ENCODE measurements at regions not wholly inside any gene's neighbourhood (a gene's known extent, or its start where the extent isn't known, plus 50 kb on each side); places are given as distances from the start of the nearest gene placed in this dataset.
A peak's percentile ranks its signal among the peaks of the same experiment; 100 is the strongest.
"Not testable (repeated sequence)": the region's sequence is repeated elsewhere in the genome, so short reads cannot be mapped to it uniquely, and the experiment has no call there.

DNA sequence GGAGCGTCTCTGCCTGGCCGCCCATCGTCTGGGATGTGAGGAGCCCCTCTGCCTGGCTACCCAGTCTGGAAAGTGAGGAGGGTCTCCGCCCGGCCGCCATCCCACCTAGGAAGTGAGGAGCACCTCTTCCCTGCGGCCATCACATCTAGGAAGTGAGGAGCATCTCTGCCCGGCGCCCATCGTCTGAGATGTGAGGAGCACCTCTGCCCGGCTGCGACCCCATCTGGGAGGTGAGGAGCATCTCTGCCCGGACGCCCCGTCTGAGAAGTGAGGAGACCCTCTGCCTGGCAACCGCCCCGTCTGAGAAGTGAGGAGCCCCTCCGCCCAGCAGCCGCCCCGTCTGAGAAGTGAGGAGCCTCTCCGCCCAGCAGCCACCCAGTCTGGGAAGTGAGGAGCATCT lies 84.5 kb downstream of the IDS start:
- not testable (repeated sequence) for DNase-seq

DNA sequence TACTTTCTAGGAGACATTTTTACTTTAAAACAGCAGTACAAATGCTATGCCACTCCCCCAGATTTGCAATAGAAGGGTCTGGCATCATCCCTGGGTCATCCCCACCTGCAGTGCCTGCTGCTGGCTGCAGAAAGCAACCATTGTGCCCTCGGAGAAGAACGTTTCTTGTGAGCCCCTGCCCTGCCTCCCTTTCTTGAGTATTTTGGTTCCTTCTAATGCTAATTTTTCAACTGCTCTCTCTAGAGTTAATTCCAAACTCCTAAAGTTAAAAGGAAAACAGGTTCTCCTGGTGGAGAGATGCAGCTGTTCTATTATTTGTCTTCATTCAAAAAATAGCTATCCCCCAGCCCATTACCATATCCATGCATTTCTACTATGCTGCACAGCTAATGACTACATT lies 107.1 kb downstream of the IDS start:
- no peak for DNase-seq

DNA sequence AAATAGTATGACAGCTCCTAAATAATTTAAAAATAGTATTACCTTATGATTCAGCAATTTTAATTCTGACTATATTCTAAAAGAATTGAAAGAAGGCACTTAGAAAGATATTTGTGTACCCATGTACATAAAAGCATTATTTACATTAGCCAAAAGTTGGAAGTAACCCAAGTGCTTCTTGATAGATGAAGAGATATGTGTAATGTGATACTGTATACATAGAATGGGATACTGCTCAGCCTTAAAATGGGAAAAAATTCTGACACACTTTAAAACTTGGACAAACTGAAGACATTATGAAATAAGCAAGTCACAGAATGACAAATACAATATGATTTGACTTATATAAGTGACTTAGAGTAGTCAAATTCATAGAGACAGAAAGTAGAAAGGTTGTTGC lies 112.2 kb downstream of the IDS start:
- DNase-seq: no peak

- no peak for DNase-seq
These were observed 121.3 kb downstream of the IDS start for GRCh38 chrX:149383852-149384251.

GRCh38 chrX:149374751-149375150 lies 130.4 kb downstream of the IDS start:
- DNase-seq: no peak

- no peak for DNase-seq
These were observed 132.2 kb downstream of the IDS start for GRCh38 chrX:149372866-149373265.

- DNase-seq: no peak
These were observed 133.1 kb downstream of the IDS start for GRCh38 chrX:149371986-149372385.

DNA sequence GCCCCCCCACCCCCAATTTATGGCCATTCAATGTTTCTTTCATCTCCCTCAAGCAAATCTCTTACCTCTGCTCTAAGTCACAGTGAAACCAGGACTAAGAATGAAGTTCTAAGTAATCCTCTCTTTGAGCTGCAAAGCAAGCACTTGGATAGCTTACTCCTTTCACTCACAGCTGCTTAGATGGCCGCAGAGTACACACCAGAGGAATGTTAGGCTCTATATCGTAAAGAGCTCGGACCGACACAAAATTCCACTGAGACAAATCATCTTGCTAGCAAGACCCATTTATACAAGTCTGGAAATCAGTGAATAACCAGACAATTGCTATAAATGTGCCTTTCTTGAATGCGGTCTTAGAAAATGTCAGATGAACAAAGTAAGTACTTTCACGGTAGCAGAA lies 135.0 kb downstream of the IDS start:
- DNase-seq: no peak

DNA sequence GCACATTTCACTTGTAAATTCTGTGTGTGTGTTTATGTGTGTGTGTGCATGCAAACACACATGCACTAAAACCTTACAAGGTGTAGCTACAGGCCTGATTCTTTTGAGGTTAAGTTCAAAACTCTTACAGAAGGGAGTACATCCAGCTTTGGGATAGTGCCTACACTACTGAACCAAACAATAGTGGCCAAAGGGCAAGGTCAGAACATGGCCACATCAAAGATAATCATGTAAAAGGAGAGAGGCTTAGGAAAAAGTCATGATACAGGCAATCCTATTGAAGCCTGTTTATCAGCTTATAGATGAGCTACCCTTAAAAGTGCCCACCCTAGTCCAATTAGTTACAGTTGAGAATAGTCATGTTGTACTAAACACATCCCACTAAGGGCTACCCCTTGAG lies 139.6 kb downstream of the IDS start:
- no peak for DNase-seq

GRCh38 chrX:149365061-149365460 lies 140.0 kb downstream of the IDS start:
- DNase-seq: no peak

DNA sequence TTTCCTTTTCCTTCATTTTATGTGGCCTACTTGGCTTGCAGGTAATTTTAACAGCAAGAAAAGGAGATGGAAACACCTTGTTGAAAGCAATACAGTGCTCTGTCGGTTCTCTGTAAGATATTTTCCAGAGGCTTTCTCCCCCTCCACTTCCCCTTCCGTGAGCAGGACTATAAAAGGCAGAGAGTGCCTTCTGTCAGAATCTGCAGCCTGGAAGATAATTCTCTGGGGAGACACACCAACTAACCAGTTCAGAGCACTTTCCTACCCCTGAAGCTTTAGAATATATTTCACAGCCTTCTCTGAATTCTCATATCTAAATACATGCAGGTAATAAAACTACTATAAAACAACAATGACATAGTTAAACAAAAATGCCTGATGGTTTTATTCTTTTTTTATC lies 141.1 kb downstream of the IDS start:
- DNase-seq: no peak

DNA sequence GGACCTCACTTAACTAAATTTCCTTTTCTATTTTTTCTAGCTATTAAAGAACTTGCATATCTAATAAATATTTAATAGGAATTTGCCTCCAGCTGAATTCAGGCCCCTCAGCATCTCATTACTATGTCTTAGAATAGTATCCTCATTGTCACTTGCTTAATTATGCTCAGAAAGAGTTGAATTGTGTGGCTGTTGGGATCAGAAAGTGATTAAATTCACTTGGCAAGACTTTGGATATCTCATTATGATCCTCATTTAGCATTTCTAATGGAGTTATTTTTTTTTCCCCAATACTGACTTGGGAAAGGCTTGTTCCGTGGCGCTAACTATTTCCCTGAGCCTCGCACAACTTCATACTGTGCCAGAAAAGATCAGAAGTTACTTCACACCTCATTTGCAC lies 158.8 kb downstream of the IDS start:
- DNase-seq: no peak

DNA sequence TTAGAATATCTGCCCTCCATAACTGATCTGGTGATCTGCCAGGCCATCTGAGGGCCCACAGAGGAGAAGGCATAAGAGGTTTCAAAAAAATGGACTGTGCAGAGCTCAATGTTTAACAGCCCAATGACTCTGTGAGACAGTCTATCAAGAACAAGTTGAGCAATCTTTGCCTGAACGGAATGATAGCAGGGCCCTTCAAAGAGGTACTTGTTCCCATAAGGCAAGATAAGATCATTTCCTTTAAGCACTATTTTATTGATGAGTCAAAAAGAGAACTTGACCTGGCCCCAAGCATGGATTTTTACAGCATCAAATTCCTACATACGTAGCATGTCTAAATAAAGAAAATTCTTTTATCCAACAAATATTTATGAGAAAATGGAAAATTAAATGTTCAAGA lies 182.8 kb downstream of the IDS start:
- no peak for DNase-seq

DNA sequence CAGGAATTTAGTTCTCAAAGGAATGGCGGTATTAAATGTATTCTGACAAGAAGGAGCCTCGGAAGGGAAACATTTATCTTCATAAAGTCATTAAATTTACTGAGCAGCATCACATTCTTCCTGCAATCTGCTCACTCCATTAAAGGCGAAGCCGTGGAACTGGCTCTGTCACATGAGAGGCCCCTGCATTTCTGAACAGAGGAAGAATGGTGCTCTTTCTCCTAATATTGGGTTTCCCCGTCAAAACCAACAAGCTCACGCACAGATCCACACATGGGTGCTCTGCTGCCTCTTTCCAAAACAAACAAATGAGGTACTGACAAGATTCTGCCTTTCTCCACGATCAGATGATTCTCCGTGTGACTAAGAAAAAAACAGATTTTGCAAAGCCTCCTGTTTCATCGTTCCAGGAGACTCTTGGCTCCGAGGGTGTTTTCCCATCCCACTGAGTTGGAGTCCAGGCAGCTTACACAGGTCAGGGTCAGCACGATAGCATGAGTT lies 191.2 kb downstream of the IDS start:
- no peak for DNase-seq

DNA sequence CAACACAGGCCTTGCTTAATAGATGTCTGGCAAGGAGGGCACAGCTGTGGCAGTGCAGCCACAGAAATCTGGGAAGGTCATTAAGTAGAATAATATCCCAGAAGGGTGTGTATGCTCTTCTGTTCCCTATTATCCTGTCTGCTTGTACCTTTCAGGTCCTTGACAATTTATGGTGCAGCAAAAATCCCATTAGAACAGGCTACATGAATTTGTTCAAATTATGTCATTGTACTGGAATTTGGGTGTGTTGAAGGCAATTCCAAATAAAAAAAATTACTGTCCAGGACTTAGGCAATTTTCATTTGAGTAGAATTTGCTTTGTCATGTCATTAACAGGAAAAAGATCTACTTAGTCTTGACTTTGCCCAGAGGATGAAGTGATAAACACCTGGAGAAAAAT lies 192.1 kb downstream of the IDS start:
- no peak for DNase-seq

DNA sequence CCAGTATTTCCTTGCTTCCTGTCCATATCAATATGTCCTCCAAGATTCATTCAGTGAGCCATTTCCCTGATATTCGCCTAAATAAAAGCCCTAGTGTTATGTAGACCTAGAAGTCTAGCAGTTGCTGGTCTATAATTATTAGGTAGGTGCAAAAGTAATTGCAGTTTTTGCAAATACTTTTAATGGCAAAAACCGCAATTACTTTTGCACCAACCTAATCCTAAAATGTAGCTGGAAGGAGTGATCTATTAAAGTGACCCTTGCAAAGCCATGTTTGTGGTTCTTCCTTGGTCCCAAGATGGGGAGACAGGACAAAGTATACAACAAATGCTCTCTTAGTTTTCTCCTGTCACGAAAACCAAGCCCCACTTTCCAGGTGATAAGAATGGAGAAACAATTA lies 193.0 kb downstream of the IDS start:
- DNase-seq: no peak

GRCh38 chrX:149302705-149303104 lies 202.4 kb downstream of the IDS start:
- no peak for DNase-seq

- no peak for DNase-seq
These were observed 207.0 kb downstream of the IDS start for GRCh38 chrX:149298111-149298510.

GRCh38 chrX:149296092-149296491 lies 209.0 kb downstream of the IDS start:
- DNase-seq: no peak

DNA sequence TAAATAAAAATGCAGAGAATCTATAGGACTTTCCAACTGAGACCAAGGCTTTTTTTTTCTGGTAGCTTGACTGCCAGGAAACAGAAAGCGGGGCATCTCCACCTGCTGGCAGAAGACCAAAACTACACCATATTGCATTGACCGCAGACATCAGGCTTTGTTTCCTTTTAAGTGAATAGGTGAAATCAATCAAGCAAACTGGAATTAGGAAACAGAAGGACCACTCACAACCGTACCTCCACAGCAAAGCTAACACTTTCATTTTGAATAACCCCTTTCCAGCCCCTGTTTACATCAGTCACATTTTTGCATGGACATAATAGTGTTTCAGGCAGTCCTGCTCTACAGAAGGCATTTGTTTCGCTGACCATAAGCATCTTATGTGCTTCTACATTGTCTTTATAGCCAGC lies 218.2 kb downstream of the IDS start:
- peak in 4 of 6 experiments; percentile 3 to 62 (median 34) for DNase-seq

DNA sequence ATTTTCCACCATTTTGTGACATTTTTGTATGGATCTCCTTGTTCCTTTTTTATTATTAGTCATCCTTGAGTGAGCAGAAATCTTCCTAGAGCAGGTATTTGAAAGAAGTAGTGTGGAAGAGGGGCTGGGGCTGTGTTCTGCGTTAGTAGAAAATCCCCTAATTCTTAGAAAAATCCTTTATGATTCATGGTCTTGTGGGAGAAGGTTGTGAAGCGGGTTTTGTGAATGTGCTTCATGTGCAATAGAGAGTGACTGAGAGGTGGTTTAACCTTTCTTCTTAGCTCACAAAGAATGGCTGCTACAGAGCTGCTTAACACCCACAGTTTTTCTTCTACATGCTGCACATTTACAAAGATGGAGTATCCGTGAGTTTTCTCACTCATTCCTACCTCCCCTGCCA lies 220.5 kb downstream of the IDS start:
- DNase-seq: no peak

DNA sequence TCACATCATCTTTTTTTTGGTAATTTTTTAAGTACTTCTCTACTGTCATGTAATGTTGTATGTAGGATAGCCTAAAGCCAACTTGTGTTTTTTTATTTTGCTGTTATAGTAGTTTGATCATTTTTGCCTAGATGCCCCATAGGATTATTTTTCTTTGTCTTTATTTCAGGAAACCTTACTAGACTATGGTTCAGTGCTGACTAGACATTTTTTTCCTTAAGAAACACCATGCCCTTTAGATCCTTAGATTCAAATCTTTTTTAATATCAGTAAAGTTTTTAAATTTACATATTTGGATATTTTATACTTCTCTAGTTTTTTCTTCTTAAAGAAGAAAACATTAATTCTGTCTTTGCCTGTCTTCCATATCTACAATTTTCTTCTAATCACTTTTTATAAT lies 221.3 kb downstream of the IDS start:
- DNase-seq: no peak

DNA sequence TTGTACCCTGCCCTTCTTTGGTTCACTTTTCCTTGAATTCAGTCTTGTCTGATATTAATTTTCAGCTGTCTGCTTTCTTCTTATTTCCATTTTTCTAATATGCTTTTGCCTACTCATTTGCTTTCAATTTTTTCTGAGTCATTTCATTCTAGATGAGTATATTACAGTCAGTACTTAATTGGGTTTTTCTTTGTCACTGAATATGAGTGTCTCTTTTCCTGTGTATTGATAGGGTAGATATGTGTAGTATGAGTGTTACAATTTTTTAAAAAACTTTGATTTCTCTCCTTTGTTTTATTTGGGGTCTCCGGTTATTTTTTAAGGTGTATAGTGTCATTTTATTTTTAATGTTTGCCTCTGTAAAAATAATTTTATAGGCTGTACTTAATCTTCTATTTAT lies 222.2 kb downstream of the IDS start:
- DNase-seq: no peak

DNA sequence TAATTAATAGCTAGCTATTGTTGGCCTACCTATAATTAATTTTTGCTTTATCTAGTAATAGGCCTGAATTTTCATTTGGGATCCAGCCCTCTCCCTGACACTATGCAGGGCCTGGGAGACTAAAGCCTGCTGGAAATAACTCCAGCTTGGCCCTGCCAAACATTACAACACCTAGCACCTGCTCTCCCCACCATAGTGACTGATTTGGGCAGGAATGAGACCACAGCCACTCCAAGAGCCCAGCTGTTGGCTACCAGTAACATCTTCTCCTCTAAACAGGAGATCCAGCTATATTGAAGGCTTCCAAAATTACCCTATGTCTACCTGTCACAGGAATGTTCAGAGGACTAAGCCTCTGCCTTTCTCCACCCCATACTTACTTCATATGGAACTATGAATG lies 225.1 kb downstream of the IDS start:
- no peak for DNase-seq

- no peak for DNase-seq
These were observed 229.3 kb downstream of the IDS start for GRCh38 chrX:149275836-149276235.

GRCh38 chrX:149274516-149275105 lies 230.5 kb downstream of the IDS start:
- DNase-seq: no peak

Data from stimulated activated naive CD4-positive, alpha-beta T cell (primary cell).